SK-N-SH treated with all-trans-retinoic acid at 6 μM for 48 hours (cell line): ENCODE measurements at regions not wholly inside any gene's neighbourhood (a gene's known extent, or its start where the extent isn't known, plus 50 kb on each side); places are given as distances from the start of the nearest gene placed in this dataset.

ENCODE experiments used
- ATAC-seq: fragments of 200-7000 bp; cut with Tn5 transposase; 3 replicates; pipeline ENCODE4 v1.9.1; 2020; ENCODE audit warnings: mild to moderate bottlenecking, moderate library complexity
- ARNTL ChIP-seq: fragments of 450-650 bp; formaldehyde crosslinking; IDR thresholded peaks from 2 replicates; pipeline ENCODE4 v1.5.0; 2020; ENCODE audit warnings: low read depth, mild to moderate bottlenecking, moderate library complexity, borderline replicate concordance
- BACH2 ChIP-seq: fragments of 250-450 bp; sonication (Bioruptor Pico); IDR thresholded peaks from 2 replicates; pipeline ENCODE4 v1.9.0; 2021; ENCODE audit warnings: mild to moderate bottlenecking, borderline replicate concordance
- CREB5 ChIP-seq: fragments of 250-450 bp; sonication (Bioruptor Pico); IDR thresholded peaks from 2 replicates; pipeline ENCODE4 v1.5.1; 2020; ENCODE audit warnings: low read depth, mild to moderate bottlenecking, moderate library complexity
- CSDC2 ChIP-seq: fragments of 250-450 bp; sonication (Bioruptor Pico); IDR thresholded peaks from 2 replicates; pipeline ENCODE4 v1.5.0; 2020; ENCODE audit warnings: mild to moderate bottlenecking, moderate library complexity
- GLIS3 ChIP-seq: fragments of 250-450 bp; sonication (Bioruptor Pico); IDR thresholded peaks from 2 replicates; pipeline ENCODE4 v1.5.0; 2020; ENCODE audit warnings: mild to moderate bottlenecking, moderate library complexity
- OSR1 ChIP-seq: fragments of 250-450 bp; sonication (Bioruptor Pico); IDR thresholded peaks from 2 replicates; pipeline ENCODE4 v1.8.0; 2022; ENCODE audit warnings: moderate library complexity, mild to moderate bottlenecking, inconsistent platforms
- POU6F1 ChIP-seq: fragments of 250-450 bp; sonication (Bioruptor Pico); IDR thresholded peaks from 2 replicates; pipeline ENCODE4 v1.8.0; 2021; ENCODE audit warnings: low read depth, mild to moderate bottlenecking, moderate library complexity, borderline replicate concordance
- PPARA ChIP-seq: fragments of 250-450 bp; sonication (Bioruptor Pico); IDR thresholded peaks from 2 replicates; pipeline ENCODE4 v1.5.0; 2020; ENCODE audit warnings: mild to moderate bottlenecking, borderline replicate concordance
- RARB ChIP-seq: fragments of 250-450 bp; sonication (Bioruptor Pico); IDR thresholded peaks from 2 replicates; pipeline ENCODE4 v1.8.0; 2021; ENCODE audit warnings: mild to moderate bottlenecking, moderate library complexity
- SNAI2 ChIP-seq: fragments of 250-450 bp; sonication (Bioruptor Pico); IDR thresholded peaks from 2 replicates; pipeline ENCODE4 v1.5.0; 2020; ENCODE audit warnings: mild to moderate bottlenecking, moderate library complexity
- TCF4 ChIP-seq: fragments of 250-450 bp; sonication (Bioruptor Pico); IDR thresholded peaks from 2 replicates; pipeline ENCODE4 v1.8.0; 2021; ENCODE audit warnings: mild to moderate bottlenecking, moderate library complexity, borderline replicate concordance
- TOX ChIP-seq: fragments of 250-450 bp; sonication (Bioruptor Pico); IDR thresholded peaks from 2 replicates; pipeline ENCODE4 v1.8.0; 2021; ENCODE audit warnings: mild to moderate bottlenecking, moderate library complexity, borderline replicate concordance
- TSHZ2 ChIP-seq: fragments of 250-450 bp; sonication (Bioruptor Pico); IDR thresholded peaks from 2 replicates; pipeline ENCODE4 v1.5.0; 2020; ENCODE audit warnings: mild to moderate bottlenecking, moderate library complexity
- ZFP3 ChIP-seq: fragments of 250-450 bp; sonication (Bioruptor Pico); IDR thresholded peaks from 2 replicates; pipeline ENCODE4 v1.5.0; 2020; ENCODE audit warnings: mild to moderate bottlenecking, moderate library complexity
- ZNF565 ChIP-seq: fragments of 450-650 bp; formaldehyde crosslinking; conservative IDR thresholded peaks from 2 replicates; pipeline ENCODE4 v1.5.0; 2020; ENCODE audit warnings: low read depth, mild to moderate bottlenecking, moderate library complexity
- ZNF8 ChIP-seq: fragments of 450-650 bp; formaldehyde crosslinking; IDR thresholded peaks from 2 replicates; pipeline ENCODE4 v1.5.0; 2020; ENCODE audit warnings: mild to moderate bottlenecking, moderate library complexity

GRCh38 chr18:5073026-5073944 is 123.8 kb downstream of the AKAIN1 start:
- peak; percentile 72; the same call in 2 of the 3 replicates for ATAC-seq
- no peak for TF ChIP-seq OSR1 (CRISPR knock-in tag)
- TF ChIP-seq ARNTL (CRISPR knock-in tag): no peak
- no peak for TF ChIP-seq CSDC2 (CRISPR knock-in tag)
- TF ChIP-seq ZFP3 (CRISPR knock-in tag): no peak
- TF ChIP-seq BACH2 (CRISPR knock-in tag): no peak

- no peak for TF ChIP-seq POU6F1
- no peak for TF ChIP-seq TOX (CRISPR knock-in tag)
- TF ChIP-seq TSHZ2: no peak
- TF ChIP-seq BACH2 (CRISPR knock-in tag): no peak
- TF ChIP-seq RARB (CRISPR knock-in tag): no peak
- TF ChIP-seq PPARA (CRISPR knock-in tag): no peak
- no peak for TF ChIP-seq CREB5 (CRISPR knock-in tag)
- TF ChIP-seq TCF4 (CRISPR knock-in tag): no peak
- TF ChIP-seq SNAI2 (CRISPR knock-in tag): no peak
- TF ChIP-seq ARNTL (CRISPR knock-in tag): no peak
Measured at GRCh38 chr18:5068851-5069250, 128.2 kb downstream of the AKAIN1 start.

GRCh38 chr18:5066380-5066977 is 130.6 kb downstream of the AKAIN1 start:
- no peak for ATAC-seq
- TF ChIP-seq CSDC2 (CRISPR knock-in tag) (no peak), ZFP3 (CRISPR knock-in tag) (no peak), SNAI2 (CRISPR knock-in tag) (no peak), GLIS3 (CRISPR knock-in tag) (no peak), ZNF565 (CRISPR knock-in tag) (no peak), POU6F1 (no peak), ZNF8 (CRISPR knock-in tag) (no peak), TSHZ2 (no peak)

More at GRCh38 chr18:5068851-5069250, 128.2 kb downstream of the AKAIN1 start:
- no peak for ATAC-seq
